RWPE1 (cell line): ENCODE measurements at regions not wholly inside any gene's neighbourhood (a gene's known extent, or its start where the extent isn't known, plus 50 kb on each side); places are given as distances from the start of the nearest gene placed in this dataset.

ENCODE experiments used
- CTCF ChIA-PET: fragments of 350-600 bp; sonication (Branson Sonifier 250); formaldehyde crosslinking; extraction: SDS; loops from one replicate; lab custom pipeline; 2021; lab: Yijun Ruan, JAX
- POLR2A ChIA-PET: fragments of 400-600 bp; formaldehyde crosslinking; extraction: SDS; loops from one replicate; lab custom pipeline; 2020; ENCODE audit warnings: antibody characterized with exemption; ENCODE audit not compliant: low non-redundant PET; lab: Yijun Ruan, JAX
- DNase-seq: peaks from one replicate; pipeline ENCODE4 v3.0.0; 2012; ENCODE audit warnings: low spot score
- H3K27ac ChIP-seq: fragments of 450-650 bp; 2 replicates; pipeline ENCODE4 v1.5.1; 2017
- TF ChIP-seq, protein P1 (sequence below): fragments of 450-650 bp; conservative IDR thresholded peaks from 2 replicates; pipeline ENCODE4 v1.5.1; 2017; ENCODE audit warnings: low read depth, mild to moderate bottlenecking

DNA sequence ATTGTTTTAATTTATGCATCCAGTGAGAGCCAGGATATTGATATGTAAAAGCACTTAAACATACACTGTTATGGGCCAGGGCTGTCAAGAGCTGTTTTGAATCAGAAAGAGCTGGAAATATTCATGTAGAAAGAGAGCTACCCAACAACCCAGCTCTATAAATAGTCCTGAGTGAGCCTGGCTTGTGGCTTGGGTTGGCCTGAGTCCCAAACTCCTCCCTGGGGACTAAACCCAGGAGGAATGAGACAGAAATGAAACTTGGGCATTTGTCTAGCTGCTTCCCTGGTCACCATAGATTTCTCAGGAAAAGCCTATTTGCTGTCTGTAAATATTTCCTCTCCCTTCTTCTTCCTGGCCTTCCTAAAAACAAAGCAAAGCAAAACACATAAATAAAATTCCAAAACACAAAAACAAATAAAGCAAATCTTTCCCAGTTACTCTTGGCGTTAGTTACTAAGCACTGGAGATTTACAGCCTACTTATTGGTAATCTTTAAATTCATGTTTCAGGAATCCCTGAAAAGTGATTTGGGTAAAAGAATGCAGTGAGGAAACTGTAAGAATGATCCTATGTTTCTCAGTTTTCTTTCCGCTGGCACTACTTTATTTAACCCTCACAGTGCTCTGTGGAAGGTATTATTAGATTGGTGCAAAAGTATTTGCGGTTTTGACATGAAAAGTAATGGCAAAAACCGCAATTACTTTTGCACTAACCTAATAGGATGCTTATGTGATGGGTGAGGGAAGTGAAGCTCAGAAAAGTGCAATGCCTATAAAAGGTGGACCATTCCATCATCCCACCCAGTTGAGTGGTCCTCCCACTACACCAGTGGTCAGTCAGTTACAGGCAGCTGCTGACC lies 111.8 kb downstream of the CARTPT start:
- no peak overlapping the region for H3K27ac ChIP-seq
- peak; percentile 48 for DNase-seq
- ChIA-PET CTCF (interaction anchor here (0.6 kb wide), 1 partner anchor 340 kb away, joined by 3 read pairs; no protein-coding TSS in a partner anchor), POLR2A (no interaction called here)
- TF ChIP-seq, protein P1, sequence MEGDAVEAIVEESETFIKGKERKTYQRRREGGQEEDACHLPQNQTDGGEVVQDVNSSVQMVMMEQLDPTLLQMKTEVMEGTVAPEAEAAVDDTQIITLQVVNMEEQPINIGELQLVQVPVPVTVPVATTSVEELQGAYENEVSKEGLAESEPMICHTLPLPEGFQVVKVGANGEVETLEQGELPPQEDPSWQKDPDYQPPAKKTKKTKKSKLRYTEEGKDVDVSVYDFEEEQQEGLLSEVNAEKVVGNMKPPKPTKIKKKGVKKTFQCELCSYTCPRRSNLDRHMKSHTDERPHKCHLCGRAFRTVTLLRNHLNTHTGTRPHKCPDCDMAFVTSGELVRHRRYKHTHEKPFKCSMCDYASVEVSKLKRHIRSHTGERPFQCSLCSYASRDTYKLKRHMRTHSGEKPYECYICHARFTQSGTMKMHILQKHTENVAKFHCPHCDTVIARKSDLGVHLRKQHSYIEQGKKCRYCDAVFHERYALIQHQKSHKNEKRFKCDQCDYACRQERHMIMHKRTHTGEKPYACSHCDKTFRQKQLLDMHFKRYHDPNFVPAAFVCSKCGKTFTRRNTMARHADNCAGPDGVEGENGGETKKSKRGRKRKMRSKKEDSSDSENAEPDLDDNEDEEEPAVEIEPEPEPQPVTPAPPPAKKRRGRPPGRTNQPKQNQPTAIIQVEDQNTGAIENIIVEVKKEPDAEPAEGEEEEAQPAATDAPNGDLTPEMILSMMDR, result no peak

DNA sequence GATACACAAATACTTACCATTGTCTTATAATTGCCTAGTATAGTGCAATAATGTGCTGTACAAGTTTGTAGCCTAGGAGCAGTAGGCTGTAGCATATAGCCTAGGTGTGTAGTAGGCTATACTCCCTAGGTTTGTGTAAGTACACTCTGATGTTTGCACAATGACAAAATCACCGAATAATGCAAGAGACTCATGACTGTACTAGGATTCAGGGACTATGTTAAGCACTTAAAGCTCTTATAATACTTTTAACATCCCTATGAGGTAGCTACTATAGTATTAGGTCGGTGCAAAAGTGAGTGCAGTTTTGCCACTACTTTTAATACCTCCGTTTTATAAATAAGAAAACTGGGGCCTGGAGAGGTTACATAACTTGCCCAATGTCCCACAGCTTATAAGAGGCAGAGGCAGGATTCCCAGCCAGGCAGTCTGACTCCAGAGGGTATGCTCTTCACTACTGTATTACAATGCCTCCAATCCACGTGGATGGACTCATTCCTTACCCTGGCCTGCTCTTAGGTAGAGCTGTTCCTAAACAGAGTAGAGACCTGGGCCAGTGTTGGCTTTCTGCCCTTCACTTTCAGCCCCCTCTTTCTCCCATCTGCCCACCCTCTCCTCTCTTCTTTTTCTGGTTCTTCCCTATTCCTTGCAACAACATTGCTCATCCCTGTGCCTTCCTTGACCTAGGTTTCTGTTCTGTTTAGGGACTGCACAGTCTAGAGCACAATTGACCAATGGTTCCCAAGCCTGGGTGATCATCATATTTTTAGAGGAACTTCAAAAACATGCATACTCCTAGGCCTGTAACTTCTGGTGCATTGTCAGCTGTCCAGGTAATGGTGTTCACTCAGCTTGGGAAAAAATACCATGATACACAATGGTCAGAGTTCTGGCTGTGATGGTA lies 114.0 kb downstream of the CARTPT start:
- no peak for DNase-seq
- ChIA-PET CTCF (interaction anchor here (0.6 kb wide), 1 partner anchor 193 kb away, joined by 3 read pairs; no protein-coding TSS in a partner anchor), POLR2A (no interaction called here)
- no peak overlapping the region for H3K27ac ChIP-seq
- TF ChIP-seq, protein P1, result no peak

DNA sequence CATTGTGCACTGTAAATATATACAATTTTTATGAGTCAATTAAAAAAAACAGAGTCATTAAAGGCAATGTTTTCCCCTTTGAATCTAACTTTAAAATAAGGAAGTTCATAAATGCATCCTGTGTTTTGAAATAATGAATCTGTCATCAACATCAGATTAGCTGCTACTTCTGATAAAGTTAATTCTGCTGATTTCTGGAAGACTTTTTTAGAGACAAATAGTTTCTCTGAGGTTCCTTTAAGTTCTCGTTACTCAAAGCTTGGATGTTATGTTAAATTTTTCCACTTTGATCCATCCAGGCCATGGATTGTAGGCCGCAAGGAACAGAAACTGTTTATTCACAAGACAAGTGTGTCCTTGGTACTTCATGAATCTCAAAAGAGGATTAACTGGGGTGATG lies 115.5 kb downstream of the CARTPT start:
- POLR2A ChIA-PET, result no interaction called here
- CTCF ChIA-PET, result no interaction called here
- TF ChIP-seq, protein P1, result no peak
- DNase-seq, result no peak
- H3K27ac ChIP-seq, result no peak overlapping the region

DNA sequence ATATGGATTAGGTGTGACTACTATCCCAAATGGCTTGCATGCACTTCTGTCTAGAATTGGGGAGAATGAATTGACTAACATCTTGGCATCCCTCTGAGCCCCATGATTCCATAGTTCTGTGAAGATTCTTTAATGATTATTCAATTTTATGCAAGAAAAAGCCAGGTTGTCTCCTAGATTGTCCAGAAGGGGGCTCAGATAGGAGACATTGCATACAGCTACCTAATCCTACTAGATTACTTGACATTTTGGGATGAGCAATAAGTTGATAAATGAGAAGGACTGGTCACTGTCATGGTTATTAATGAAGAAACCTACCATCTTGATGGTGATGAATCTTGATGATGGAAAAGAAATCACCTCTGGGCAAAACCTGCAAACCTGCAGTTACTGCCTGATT lies 117.0 kb downstream of the CARTPT start:
- peak; percentile 14 for DNase-seq
- ChIA-PET POLR2A (no interaction called here), CTCF (interaction anchor here (0.6 kb wide), 1 partner anchor 52 kb away, joined by 3 read pairs; no protein-coding TSS in a partner anchor)
- H3K27ac ChIP-seq, result no peak overlapping the region
- TF ChIP-seq, protein P1, result no peak

DNA sequence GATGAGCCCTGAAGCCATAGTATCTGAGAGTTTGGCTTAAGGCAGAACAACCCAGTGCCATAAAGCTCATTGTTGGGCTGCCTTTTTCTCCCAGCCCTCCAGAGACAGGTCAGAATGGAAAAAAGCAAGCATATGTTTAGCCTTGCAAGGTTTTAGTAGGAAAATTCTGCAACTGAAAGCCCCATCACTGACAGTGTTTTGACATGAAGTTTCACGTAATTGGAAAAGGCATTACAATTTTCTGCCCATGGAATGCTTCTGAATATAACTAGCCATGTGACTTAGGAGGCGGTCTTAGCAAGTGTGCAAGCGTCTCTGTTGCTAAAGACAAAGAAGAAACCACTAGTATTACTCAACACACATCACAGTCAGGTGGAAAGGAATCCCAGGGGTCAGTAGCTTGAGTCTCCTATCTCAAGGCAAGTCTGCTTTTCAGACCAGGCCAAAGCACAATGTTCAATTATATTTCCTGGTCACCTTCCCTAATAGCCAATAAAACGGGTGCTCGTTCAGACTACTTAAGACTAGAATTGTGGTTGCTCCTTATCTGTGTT lies 117.6 kb downstream of the CARTPT start:
- no peak for DNase-seq
- ChIA-PET POLR2A (no interaction called here), CTCF (interaction anchor here (0.6 kb wide), 1 partner anchor 53 kb away, joined by 3 read pairs; no protein-coding TSS in a partner anchor)
- H3K27ac ChIP-seq, result no peak overlapping the region
- TF ChIP-seq, protein P1, result no peak

DNA sequence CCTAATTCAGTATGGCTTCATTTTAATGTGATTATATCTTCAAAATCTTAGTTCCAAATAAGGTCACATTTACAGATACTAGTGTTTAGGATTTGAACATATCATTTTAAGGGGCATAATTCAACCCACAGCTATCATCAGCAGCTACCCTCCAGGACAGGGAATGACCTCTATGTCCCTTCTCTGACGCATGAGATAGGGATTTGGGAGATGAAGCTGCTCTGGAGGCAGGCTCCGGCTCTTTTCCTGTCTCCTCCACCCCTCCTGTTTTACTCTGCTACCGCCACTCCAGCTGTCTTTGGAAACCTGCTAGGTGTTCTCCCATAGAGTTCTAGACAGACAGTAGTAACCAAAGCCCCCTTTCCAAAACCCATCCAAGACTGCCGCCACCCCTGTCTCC lies 119.2 kb downstream of the CARTPT start:
- DNase-seq, result no peak
- H3K27ac ChIP-seq, result no peak overlapping the region
- CTCF ChIA-PET, result no interaction called here
- POLR2A ChIA-PET, result no interaction called here
- TF ChIP-seq, protein P1, result no peak
